NCI-H128 (cell line): ENCODE measurements at regions not wholly inside any gene's neighbourhood (a gene's known extent, or its start where the extent isn't known, plus 50 kb on each side); places are given as distances from the start of the nearest gene placed in this dataset.
"Not testable (repeated sequence)": the region's sequence is repeated elsewhere in the genome, so short reads cannot be mapped to it uniquely, and the experiment has no call there.

Source experiments
- DNase-seq: peaks from one replicate; lab custom pipeline; 2025; ENCODE audit not compliant: unreplicated experiment; lab: John Stamatoyannopoulos, UW

- DNase-seq, result no peak
Measured at GRCh38 chr1:177431123-177431522, 260.4 kb downstream of the BRINP2 start.

DNA sequence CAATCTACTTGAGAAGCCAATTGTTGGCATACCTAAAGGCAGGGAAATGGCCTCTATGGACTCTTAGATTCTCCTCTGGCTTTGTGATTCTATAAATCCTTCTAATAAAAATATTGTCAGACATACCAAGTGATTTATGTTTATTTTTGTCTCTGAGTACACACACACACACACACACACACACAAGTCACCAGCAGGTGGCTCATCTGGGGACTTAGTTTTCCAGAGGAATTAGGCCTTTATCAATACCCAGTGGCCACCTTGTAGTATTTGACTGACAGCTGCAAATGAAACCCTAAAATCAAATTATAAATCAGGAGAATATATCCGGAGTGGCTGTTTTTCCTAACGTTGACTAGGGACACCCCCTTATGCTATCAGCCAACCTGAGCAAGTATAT lies 258.5 kb downstream of the BRINP2 start:
- no peak for DNase-seq

DNA sequence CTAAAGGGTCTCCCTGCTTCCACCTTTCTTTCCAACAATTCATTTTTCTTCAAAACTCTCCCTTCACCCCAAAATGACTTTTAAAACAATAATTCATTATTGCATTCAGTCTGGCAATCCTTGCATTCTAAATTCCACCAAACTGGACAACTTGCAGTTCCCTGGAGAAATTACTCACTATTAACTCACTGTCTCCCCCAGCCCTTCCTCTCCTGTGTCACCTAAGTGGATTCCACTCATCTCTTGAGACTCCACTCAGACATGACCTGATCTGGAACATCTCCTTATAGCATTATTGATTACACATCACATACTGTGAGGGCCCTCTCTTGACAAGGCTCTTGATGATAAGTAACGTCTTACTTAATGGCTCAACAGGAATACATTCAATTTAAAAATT lies 257.1 kb downstream of the BRINP2 start:
- DNase-seq, result no peak

DNA sequence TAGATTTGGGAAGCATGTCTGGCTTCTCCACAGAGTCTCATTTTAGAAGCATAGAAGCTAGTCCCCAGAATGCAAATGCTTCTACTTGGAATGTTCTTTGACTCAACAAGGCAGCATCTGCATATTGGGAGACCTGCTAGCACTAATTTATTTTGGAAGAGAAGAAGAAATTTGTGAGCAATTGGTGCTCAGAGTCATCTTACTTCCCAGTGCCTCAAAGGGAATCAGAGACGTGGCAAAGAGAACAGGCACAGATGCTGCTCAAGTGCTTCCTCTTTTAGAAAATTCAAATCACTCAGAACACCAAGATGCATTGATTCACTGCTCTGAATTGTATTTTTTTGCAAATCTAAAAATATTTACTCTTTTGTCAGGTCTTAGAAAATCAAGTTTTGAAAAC lies 255.7 kb downstream of the BRINP2 start:
- no peak for DNase-seq

DNA sequence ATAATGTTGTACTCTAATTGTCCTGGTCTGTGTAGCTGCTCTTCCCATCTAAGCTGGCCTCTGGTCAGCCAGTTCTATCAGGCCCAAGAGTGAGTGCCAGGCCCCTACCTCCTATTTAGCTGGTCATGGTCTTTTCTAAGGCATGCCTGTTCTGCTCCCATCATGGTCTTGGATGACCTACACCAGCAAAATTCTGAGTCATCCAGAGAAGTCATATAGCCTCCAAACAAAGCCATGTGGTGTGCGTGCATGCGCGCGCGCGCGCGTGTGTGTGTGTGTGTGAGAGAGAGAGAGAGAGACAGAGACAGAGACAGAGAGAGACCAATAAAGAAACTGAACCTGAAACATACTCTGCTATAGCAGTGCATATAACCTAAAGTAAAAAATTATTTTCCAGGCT lies 254.4 kb downstream of the BRINP2 start:
- DNase-seq, result no peak

DNA sequence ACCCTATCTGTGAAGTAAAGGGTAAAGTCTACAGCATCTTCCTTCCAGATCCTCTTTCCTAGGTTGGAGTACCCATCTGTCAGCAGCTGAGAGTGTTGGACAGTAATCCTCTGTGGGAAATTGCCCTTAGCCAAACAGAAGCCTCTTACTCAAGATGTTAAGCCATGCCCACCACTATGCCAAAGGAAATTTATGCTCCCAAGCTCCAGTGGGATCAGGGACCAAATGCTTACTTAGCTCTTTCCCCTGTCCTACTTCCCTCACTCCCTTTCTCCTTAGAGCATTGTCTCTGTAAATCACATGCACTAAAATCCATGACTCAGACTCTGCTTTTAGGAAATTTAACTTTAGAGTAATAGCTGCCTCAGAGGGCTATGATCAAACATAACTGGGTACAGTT lies 254.0 kb downstream of the BRINP2 start:
- no peak for DNase-seq

DNA sequence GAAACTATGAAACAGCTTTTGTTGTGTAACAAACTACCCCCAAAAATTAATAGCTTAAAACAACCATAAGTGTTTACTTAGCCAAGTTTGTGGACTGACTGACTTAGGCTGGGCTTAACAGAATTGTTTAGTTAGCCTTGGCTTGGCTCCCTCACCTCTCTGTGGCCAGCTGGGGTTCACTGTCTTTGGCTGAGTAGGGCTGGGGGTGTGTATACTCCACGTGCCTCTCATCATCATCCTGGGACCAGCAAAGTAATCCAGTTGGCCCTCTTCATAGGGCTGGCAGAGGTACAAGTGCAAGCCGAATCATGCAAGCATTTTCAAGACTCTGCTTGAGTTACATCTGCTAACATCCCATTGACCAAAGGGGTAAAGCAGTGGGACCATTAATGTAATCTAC lies 252.3 kb downstream of the BRINP2 start:
- no peak for DNase-seq

GRCh38 chr1:177413982-177414596 lies 243.3 kb downstream of the BRINP2 start:
- no peak for DNase-seq

DNA sequence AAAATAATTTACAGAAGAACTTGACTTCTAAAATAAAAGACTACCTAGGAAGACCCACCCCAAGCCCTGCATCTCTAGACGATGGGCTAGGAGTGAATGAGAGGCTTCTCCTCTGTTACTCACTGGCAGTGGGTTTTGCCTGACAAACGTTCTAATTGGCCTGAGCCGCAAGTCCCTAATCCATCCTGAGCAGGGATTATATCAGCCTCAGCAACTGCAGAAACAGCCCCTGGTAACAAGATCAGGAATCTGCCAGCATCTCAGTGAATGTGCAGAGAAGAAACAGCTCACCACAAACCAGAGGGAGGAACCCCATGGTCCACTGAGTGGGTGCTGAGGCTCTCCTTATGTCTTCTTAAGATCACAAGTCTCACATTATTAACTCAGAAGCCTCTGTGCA lies 240.6 kb downstream of the BRINP2 start:
- no peak for DNase-seq

GRCh38 chr1:177410179-177410766 lies 239.5 kb downstream of the BRINP2 start:
- no peak for DNase-seq

- not testable (repeated sequence) for DNase-seq
Measured at GRCh38 chr1:177406323-177406722, 235.6 kb downstream of the BRINP2 start.

DNA sequence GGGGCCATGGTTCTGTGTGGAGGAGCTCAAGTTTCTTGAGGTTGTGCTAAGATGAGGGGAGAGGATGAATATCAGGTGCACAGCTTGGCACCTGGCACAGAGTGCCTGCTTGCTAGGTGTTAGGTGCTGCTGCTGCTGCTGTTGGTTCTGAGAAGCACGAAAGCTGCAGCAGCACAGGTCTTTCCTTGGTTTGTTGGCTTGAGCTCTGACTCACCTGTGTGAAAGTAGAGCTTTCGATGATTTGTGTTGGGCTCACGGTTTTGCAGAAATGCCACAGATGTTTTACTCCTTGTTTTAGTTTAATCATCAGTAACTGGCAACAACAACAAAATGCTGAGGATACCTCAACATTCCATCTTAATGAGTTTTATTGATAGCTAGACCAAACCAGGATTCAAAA lies 221.6 kb downstream of the BRINP2 start:
- no peak for DNase-seq

GRCh38 chr1:177385760-177386698 lies 215.3 kb downstream of the BRINP2 start:
- DNase-seq, result no peak

DNA sequence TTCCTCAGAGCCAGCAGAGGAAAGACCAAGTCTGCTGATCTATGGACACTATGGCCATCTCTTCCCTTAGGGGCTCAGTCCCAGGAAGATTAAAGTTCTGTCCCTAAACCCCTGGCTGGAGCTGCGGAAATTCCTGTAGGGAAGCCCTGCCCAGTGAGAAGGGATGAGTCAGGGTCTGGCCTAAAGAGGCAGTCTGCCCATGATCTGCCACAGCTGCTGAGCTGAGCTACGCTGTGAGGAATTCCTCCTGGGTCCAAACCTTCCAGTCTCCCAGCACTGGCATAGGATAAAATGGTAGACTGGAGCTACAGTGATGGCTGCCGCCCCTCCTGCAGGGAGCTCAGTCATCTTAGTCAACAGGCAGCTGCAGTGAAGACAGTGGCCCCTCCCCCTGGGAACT lies 213.7 kb downstream of the BRINP2 start:
- DNase-seq, result no peak

DNA sequence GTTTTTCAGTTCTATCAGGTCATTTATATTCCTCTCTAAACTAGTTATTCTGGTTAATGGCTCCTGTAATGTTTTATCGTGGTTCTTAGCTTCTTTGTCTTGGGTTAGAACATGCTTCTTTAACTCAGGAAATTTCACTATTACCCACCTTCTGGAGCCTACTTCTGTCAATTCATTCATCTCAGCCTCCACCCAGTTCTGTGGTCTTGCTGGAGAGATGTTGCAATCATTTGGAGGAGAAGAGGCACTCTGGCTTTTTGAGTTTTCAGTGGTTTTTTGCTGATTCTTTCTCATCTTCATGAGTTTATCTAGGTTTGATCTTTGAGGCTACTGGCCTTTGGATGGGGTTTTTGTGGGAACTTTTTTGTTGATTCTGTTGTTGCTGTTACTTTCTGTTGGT lies 213.0 kb downstream of the BRINP2 start:
- DNase-seq, result no peak

DNA sequence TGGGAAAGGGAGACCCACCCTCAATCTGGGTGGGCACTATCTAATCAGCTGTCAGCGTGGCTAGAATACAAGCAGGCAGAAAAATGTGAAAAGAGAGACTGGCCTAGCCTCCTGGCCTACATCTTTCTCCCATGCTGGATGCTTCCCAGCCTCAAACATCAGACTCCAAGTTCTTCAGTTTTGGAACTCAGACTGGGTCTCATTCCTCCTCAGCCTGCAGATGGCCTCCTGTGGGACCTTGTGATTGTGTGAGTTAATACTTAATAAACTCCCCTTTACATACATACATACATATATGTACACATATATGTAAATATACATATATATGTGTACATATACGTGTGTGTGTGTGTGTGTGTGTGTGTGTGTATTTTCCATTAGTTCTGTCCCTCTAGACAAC lies 207.1 kb downstream of the BRINP2 start:
- no peak for DNase-seq

DNA sequence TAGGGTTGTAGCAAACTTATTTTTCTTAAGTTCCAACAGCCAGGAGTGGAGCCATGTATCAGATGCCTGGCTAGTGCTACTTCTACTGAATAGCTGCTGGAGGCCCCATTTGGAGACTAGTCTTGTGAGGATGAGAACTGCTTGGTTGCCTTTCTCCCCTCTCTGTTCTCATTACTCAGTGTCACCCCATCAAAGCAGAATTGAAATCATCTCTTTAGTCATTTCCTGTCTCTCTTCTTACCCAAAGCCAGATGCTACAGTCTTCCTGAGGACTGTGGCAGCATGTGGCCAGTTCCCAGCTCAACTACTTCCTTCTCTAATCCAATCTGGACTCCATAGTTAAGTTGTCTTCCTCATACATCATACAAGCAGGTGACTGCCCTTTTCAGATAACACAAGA lies 197.5 kb downstream of the BRINP2 start:
- no peak for DNase-seq

GRCh38 chr1:177366091-177366490 lies 195.3 kb downstream of the BRINP2 start:
- DNase-seq, result no peak

- no peak for DNase-seq
Measured at GRCh38 chr1:177360791-177361190, 190.0 kb downstream of the BRINP2 start.

DNA sequence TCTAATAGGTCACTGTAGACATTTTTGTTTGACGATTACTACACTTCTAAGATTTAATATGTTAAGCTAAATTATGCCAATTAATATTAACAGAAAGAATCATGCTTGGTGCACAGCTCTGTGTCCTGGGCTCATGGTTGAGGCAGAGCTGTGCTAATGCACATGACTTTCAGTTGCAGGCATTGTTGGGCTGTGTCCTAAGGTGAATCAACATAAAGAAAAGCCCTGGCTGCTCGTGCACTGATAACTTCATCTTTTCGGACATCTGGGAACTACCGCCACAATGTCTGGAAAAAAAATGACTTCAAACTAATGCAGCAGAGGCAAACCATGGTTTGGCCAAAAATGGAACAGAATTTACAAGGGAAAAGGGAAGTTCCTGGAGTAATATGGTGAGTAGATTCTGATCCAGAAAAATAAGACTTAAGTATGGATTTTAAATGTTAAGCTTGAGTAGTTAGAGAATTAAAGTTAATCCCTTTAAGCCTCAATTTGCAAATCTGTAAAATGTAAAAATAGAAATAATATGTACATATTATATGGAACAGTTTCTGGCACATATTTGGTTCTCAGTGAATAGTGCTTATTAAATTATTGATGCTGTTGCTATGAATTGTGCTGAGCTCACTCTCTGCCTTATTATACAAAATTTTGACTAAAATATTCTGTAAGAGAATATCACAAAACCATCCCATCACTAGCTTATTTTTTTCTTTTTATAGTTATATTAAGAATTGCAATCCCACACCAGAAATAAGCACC lies 186.1 kb downstream of the BRINP2 start:
- no peak for DNase-seq

DNA sequence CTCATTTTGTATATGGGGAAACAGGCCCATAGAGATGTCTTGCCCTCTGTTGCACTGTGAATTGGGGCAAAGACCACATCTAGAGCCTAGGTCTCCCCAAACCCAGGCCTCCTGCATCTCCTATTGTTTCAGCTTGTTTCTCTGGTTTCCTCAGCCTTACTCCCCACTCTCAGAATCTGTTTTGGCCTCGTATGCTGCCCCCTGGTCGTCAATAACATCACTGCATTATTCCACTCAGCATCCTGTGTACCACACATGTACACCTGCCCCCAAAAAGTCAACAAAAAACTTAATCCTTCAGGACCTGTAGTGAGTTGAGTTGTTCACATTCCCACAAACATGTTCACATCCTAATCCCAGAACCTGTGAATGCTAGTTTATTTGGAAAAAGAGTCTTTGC lies 184.8 kb downstream of the BRINP2 start:
- DNase-seq, result no peak
